Endometrial microvascular endothelial cells (primary cell): ENCODE measurements at regions not wholly inside any gene's neighbourhood (a gene's known extent, or its start where the extent isn't known, plus 50 kb on each side); places are given as distances from the start of the nearest gene placed in this dataset.
"Not testable (repeated sequence)": the region's sequence is repeated elsewhere in the genome, so short reads cannot be mapped to it uniquely, and the experiment has no call there.

ENCODE experiments used
- in situ Hi-C: cut with HindIII; loops from 2 replicates; pipeline ENCODE4 v1.10.0; 2017; ENCODE audit warnings: low sequenced_read_pairs, low pct_unique_long_range_greater_than_20kb; ENCODE audit errors: inconsistent ontology term

GRCh38 chr1:29599071-29599470, 362.7 kb downstream of the PTPRU start:
- in situ Hi-C loops = no loop called here

- in situ Hi-C loops = no loop called here
Observed at GRCh38 chr1:29597861-29598260, 361.5 kb downstream of the PTPRU start.

- in situ Hi-C loops = no loop called here
Observed at GRCh38 chr1:29593601-29594382, 357.5 kb downstream of the PTPRU start.

GRCh38 chr1:29592731-29593130, 356.4 kb downstream of the PTPRU start:
- in situ Hi-C loops = no loop called here

- in situ Hi-C loops = no loop called here
Observed at GRCh38 chr1:29592261-29592615, 355.9 kb downstream of the PTPRU start.

GRCh38 chr1:29591601-29592260, 355.4 kb downstream of the PTPRU start:
- in situ Hi-C loops = no loop called here

GRCh38 chr1:29590583-29591565, 354.6 kb downstream of the PTPRU start:
- in situ Hi-C loops = no loop called here

GRCh38 chr1:29589716-29590115, 353.4 kb downstream of the PTPRU start:
- in situ Hi-C loops = not testable (repeated sequence)

GRCh38 chr1:29586991-29587745, 350.8 kb downstream of the PTPRU start:
- in situ Hi-C loops = no loop called here

- in situ Hi-C loops = no loop called here
Observed at GRCh38 chr1:29586215-29586614, 349.9 kb downstream of the PTPRU start.

GRCh38 chr1:29585656-29586055, 349.3 kb downstream of the PTPRU start:
- in situ Hi-C loops = no loop called here

GRCh38 chr1:29585201-29585600, 348.9 kb downstream of the PTPRU start:
- in situ Hi-C loops = no loop called here

- in situ Hi-C loops = no loop called here
Observed at GRCh38 chr1:29584776-29585175, 348.5 kb downstream of the PTPRU start.

GRCh38 chr1:29584362-29584761, 348.0 kb downstream of the PTPRU start:
- in situ Hi-C loops = no loop called here

GRCh38 chr1:29583727-29584126, 347.4 kb downstream of the PTPRU start:
- in situ Hi-C loops = no loop called here

GRCh38 chr1:29581256-29581655, 344.9 kb downstream of the PTPRU start:
- in situ Hi-C loops = no loop called here

GRCh38 chr1:29579821-29580425, 343.6 kb downstream of the PTPRU start:
- in situ Hi-C loops = no loop called here

GRCh38 chr1:29577512-29577911, 341.2 kb downstream of the PTPRU start:
- in situ Hi-C loops = no loop called here
